Mammary epithelial cell (primary cell): ENCODE measurements at regions not wholly inside any gene's neighbourhood (a gene's known extent, or its start where the extent isn't known, plus 50 kb on each side); places are given as distances from the start of the nearest gene placed in this dataset.

Experiments used
- EZH2 ChIP-seq: IDR thresholded peaks from 2 replicates; pipeline ENCODE4 v1.6.1; 2012; ENCODE audit warnings: low read length, inconsistent platforms, borderline replicate concordance
- TF ChIP-seq, protein P1 (sequence below), 2 donors: IDR thresholded peaks in 1 of 2; conservative IDR thresholded peaks in 1 of 2; 2 replicates each; pipeline ENCODE4 v1.5.1; 2011 to 2012; ENCODE audit warnings: inconsistent platforms in 2 of 2, low read length in 2 of 2, mild to moderate bottlenecking in 2 of 2, control low read depth in 1 of 2, low read depth in 1 of 2; ENCODE audit not compliant: insufficient read depth in 1 of 2; ENCODE audit errors: extremely low read depth in 1 of 2

- TF ChIP-seq, protein P1, sequence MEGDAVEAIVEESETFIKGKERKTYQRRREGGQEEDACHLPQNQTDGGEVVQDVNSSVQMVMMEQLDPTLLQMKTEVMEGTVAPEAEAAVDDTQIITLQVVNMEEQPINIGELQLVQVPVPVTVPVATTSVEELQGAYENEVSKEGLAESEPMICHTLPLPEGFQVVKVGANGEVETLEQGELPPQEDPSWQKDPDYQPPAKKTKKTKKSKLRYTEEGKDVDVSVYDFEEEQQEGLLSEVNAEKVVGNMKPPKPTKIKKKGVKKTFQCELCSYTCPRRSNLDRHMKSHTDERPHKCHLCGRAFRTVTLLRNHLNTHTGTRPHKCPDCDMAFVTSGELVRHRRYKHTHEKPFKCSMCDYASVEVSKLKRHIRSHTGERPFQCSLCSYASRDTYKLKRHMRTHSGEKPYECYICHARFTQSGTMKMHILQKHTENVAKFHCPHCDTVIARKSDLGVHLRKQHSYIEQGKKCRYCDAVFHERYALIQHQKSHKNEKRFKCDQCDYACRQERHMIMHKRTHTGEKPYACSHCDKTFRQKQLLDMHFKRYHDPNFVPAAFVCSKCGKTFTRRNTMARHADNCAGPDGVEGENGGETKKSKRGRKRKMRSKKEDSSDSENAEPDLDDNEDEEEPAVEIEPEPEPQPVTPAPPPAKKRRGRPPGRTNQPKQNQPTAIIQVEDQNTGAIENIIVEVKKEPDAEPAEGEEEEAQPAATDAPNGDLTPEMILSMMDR (conservative IDR thresholded peaks at IDR 0.05 in 1 of 2, IDR thresholded peaks at IDR 0.05 in 1 of 2; ENCODE audit: extremely low read depth in 1 of 2, insufficient read depth in 1 of 2, low read depth in 1 of 2, low read length in 2 of 2), result no peak
- no peak for TF ChIP-seq EZH2
Measured at GRCh38 chr6:170228946-170229310, 62.0 kb downstream of the DLL1 start.
